ENCODE measurements at regions not wholly inside any gene's neighbourhood (a gene's known extent, or its start where the extent isn't known, plus 50 kb on each side); places are given as distances from the start of the nearest gene placed in this dataset.

GRCh38 chr6:141173529-141173928, 959.2 kb upstream of the GJE1 start:
- H3K4me3 ChIP-seq (ENCODE audit: low read depth, low read length): no peak overlapping the region
- TF ChIP-seq, protein P1, sequence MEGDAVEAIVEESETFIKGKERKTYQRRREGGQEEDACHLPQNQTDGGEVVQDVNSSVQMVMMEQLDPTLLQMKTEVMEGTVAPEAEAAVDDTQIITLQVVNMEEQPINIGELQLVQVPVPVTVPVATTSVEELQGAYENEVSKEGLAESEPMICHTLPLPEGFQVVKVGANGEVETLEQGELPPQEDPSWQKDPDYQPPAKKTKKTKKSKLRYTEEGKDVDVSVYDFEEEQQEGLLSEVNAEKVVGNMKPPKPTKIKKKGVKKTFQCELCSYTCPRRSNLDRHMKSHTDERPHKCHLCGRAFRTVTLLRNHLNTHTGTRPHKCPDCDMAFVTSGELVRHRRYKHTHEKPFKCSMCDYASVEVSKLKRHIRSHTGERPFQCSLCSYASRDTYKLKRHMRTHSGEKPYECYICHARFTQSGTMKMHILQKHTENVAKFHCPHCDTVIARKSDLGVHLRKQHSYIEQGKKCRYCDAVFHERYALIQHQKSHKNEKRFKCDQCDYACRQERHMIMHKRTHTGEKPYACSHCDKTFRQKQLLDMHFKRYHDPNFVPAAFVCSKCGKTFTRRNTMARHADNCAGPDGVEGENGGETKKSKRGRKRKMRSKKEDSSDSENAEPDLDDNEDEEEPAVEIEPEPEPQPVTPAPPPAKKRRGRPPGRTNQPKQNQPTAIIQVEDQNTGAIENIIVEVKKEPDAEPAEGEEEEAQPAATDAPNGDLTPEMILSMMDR (IDR thresholded peaks at IDR 0.05; ENCODE audit: insufficient read depth, low read depth, low read length, missing control alignments): no peak
- no peak for DNase-seq (ENCODE audit: low read depth)

DNA sequence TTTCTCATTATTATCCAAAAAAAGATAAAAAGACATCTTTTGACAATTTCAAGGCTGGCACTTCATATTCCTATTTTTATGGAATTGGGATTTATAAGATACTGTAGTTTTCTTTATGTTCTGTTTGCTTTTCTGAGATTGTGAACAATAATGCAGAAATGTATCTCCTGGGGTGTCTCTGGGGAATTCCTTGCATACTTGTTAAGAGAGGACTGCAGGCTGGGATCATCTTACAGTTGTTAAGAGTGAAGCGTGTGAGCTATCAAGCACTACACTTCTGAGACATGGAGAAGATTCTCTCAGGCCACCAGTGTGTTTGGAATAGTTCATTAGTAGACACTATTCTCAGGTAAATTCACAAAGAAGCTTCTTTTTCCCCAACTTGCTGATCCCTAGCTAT, 963.3 kb upstream of the GJE1 start:
- no peak for DNase-seq (ENCODE audit: low read depth)
- TF ChIP-seq, protein P1 (IDR thresholded peaks at IDR 0.05; ENCODE audit: insufficient read depth, low read depth, low read length, missing control alignments): no peak
- no peak overlapping the region for H3K4me3 ChIP-seq (ENCODE audit: low read depth, low read length)

DNA sequence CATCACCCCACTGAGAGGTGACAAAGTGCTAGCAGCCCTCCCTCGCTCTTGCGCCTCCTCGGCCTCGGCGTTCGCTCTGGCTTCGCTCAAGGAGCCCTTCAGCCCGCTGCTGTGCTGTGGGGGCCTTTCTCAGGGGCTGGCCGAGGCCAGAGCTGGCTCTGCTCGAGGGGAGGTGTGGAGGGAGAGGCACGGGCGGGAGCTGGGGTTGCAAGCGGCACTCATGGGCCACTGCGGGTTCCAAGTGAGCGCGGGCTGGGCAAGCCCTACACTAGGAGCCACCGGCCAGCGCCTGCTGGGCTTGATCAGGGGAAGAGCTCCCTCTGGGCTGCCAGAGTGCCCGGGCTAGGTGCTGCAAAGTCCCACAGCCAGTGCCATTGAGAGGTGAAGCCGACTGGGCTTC, 964.8 kb upstream of the GJE1 start:
- DNase-seq (ENCODE audit: low read depth): no peak
- TF ChIP-seq, protein P1 (IDR thresholded peaks at IDR 0.05; ENCODE audit: insufficient read depth, low read depth, low read length, missing control alignments): no peak
- no peak overlapping the region for H3K4me3 ChIP-seq (ENCODE audit: low read depth, low read length)

GRCh38 chr6:141165002-141165665, 967.6 kb upstream of the GJE1 start:
- no peak for DNase-seq (ENCODE audit: low read depth)
- TF ChIP-seq, protein P1 (IDR thresholded peaks at IDR 0.05; ENCODE audit: insufficient read depth, low read depth, low read length, missing control alignments): no peak
- no peak overlapping the region for H3K4me3 ChIP-seq (ENCODE audit: low read depth, low read length)

GRCh38 chr6:141164042-141164743, 968.5 kb upstream of the GJE1 start:
- TF ChIP-seq, protein P1 (IDR thresholded peaks at IDR 0.05; ENCODE audit: insufficient read depth, low read depth, low read length, missing control alignments): no peak
- H3K4me3 ChIP-seq (ENCODE audit: low read depth, low read length): no peak overlapping the region
- no peak for DNase-seq (ENCODE audit: low read depth)

GRCh38 chr6:141163107-141163506, 969.6 kb upstream of the GJE1 start:
- no peak for DNase-seq (ENCODE audit: low read depth)
- TF ChIP-seq, protein P1 (IDR thresholded peaks at IDR 0.05; ENCODE audit: insufficient read depth, low read depth, low read length, missing control alignments): no peak
- no peak overlapping the region for H3K4me3 ChIP-seq (ENCODE audit: low read depth, low read length)

Measured in GM12865 (cell line).